ENCODE measurements at regions not wholly inside any gene's neighbourhood (a gene's known extent, or its start where the extent isn't known, plus 50 kb on each side); places are given as distances from the start of the nearest gene placed in this dataset.

DNA sequence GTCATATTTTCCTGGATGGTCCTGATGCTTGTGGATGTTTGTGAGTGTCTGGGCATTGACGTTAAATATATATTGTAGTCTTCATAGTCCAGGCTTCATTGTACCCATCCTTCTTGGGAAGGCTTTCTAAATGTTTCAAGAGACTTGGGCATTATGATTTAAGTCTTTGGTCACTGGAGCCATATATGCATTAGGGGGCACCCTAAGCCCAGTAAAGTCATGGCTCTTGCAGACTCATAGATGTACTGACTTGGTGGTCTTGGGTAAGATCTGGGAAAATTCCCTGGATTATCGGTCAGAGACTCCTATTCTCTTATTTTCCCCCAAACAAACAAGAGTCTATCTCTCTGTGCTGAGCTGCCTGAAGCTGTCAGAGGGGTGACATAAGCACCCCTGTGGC lies 271.1 kb downstream of the TRIM36 start:
- no peak for TF ChIP-seq CTCF (IDR thresholded peaks at IDR 0.05)
- no peak for TF ChIP-seq POLR2A (IDR thresholded peaks at IDR 0.05; ENCODE audit: low read depth)
- no peak for TF ChIP-seq POLR2AphosphoS5 (IDR thresholded peaks at IDR 0.05)
- TF ChIP-seq EP300 (IDR thresholded peaks at IDR 0.05): no peak

Measured in esophagus muscularis mucosa (tissue), 4 donors.